ENCODE measurements at regions not wholly inside any gene's neighbourhood (a gene's known extent, or its start where the extent isn't known, plus 50 kb on each side); places are given as distances from the start of the nearest gene placed in this dataset.

DNA sequence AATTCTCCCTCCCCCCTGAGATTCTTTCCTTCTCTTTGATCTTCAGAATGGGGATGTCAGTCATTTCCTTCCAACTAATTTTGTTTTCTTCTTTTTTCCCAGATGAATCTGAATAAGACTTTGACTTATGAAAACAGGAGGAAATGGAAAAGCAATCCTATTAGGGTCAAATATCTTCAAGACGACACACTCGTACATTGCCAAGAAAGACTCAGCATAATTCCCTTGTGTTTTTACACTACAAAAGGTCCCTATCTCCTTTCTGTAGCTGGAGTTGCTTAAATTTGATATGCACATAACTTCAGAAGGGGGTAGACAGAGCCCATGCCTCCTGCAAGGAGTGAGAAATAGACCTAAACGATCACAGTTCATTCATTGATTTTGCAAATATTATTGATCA, 230.3 kb upstream of the RBBP8 start:
- TF ChIP-seq POLR2AphosphoS5 (IDR thresholded peaks at IDR 0.05; ENCODE audit: borderline replicate concordance, low read depth, low read length) = no peak
- TF ChIP-seq EZH2 (IDR thresholded peaks at IDR 0.05) = no peak
- no peak for TF ChIP-seq FOXP2 (optimal IDR thresholded peaks at IDR 0.05; ENCODE audit: control extremely low read depth, extremely low read length, insufficient read depth)
